ENCODE measurements at regions not wholly inside any gene's neighbourhood (a gene's known extent, or its start where the extent isn't known, plus 50 kb on each side); places are given as distances from the start of the nearest gene placed in this dataset.

- TF ChIP-seq CTCF (IDR thresholded peaks at IDR 0.05) (no peak), CREB1 (CRISPR knock-in tag; IDR thresholded peaks at IDR 0.05) (no peak), HMGA2 (CRISPR knock-in tag; IDR thresholded peaks at IDR 0.05) (no peak), MAX (CRISPR knock-in tag; IDR thresholded peaks at IDR 0.05) (no peak), SMAD3 (CRISPR knock-in tag; IDR thresholded peaks at IDR 0.05; ENCODE audit: borderline replicate concordance) (no peak), SP1 (CRISPR knock-in tag; conservative IDR thresholded peaks at IDR 0.05) (no peak), ZBTB43 (CRISPR knock-in tag; IDR thresholded peaks at IDR 0.05) (no peak), ZMAT4 (CRISPR knock-in tag; IDR thresholded peaks at IDR 0.05) (no peak), RORB (CRISPR knock-in tag; IDR thresholded peaks at IDR 0.05) (no peak)
Measured at GRCh38 chr17:5695480-5695879, 111.2 kb upstream of the NLRP1 start.
